GM12878 (cell line): ENCODE measurements at regions not wholly inside any gene's neighbourhood (a gene's known extent, or its start where the extent isn't known, plus 50 kb on each side); places are given as distances from the start of the nearest gene placed in this dataset.

ENCODE experiments used
- ATAC-seq: fragments of 200-7000 bp; cut with Tn5 transposase; 3 replicates; pipeline ENCODE4 v1.9.1; 2020; ENCODE audit warnings: mild to moderate bottlenecking, moderate library complexity
- BruUV-seq: library from RNA; stranded (reverse); fragments of 400-500 nt; replicated peaks from 2 replicates; lab custom pipeline; 2021; lab: Mats Ljungman, UMichigan
- CTCF ChIA-PET: fragments of 300-600 bp; sonication (Branson Sonifier 250); formaldehyde crosslinking; extraction: SDS; loops from one replicate; lab custom pipeline; 2021; ENCODE audit warnings: inconsistent platforms; lab: Yijun Ruan, JAX
- POLR2A ChIA-PET: fragments of 350-600 bp; formaldehyde crosslinking; extraction: SDS; loops from one replicate; lab custom pipeline; 2021; ENCODE audit warnings: inconsistent platforms; lab: Charles Lee
- RAD21 ChIA-PET: fragments of 300-600 bp; sonication (Branson Sonifier 250); formaldehyde crosslinking; loops from one replicate; lab custom pipeline; 2023; ENCODE audit warnings: antibody characterized with exemption; ENCODE audit not compliant: unreplicated experiment; lab: Charles Lee
- SMC1A ChIA-PET: fragments of 300-600 bp; sonication (Branson Sonifier 250); formaldehyde crosslinking; loops from one replicate; lab custom pipeline; 2023; ENCODE audit not compliant: unreplicated experiment, uncharacterized antibody; lab: Charles Lee
- DNase-seq: peaks from one replicate; pipeline ENCODE4 v3.0.0-alpha.2; 2011; ENCODE audit warnings: low read depth, low spot score
- FAIRE-seq: peaks from 3 replicates; lab custom pipeline; 2011; peaks lifted over from hg19 to GRCh38; lab: Jason Lieb, UNC
- H2AFZ ChIP-seq: 2 replicates; pipeline ENCODE4 v1.6.0; 2011; ENCODE audit warnings: low read depth, low read length, control low read depth; ENCODE audit not compliant: control insufficient read depth
- H3K27ac ChIP-seq: 2 replicates; pipeline ENCODE4 v1.5.1; 2011; ENCODE audit warnings: control low read depth; ENCODE audit not compliant: control insufficient read depth, insufficient read depth
- H3K27me3 ChIP-seq, 2 experiments: replicated peaks in 1 of 2; 2 replicates each; pipeline versions ENCODE4 v1.6.0 to v1.6.1; 2011; ENCODE audit warnings: low read length in 1 of 2; ENCODE audit not compliant: control insufficient read depth in 2 of 2, insufficient read depth in 2 of 2
- H3K36me3 ChIP-seq, 2 experiments: 2 replicates each; pipeline ENCODE4 v1.5.1; 2011; ENCODE audit warnings: low read length in 1 of 2; ENCODE audit not compliant: control insufficient read depth in 2 of 2, insufficient read depth in 2 of 2
- H3K4me1 ChIP-seq: 2 replicates; pipeline ENCODE4 v1.6.1; 2011; ENCODE audit warnings: mild to moderate bottlenecking, low read length, moderate library complexity, mixed read lengths; ENCODE audit not compliant: control insufficient read depth, insufficient read depth
- H3K4me2 ChIP-seq: 2 replicates; pipeline ENCODE4 v1.6.0; 2011; ENCODE audit warnings: control low read depth; ENCODE audit not compliant: control insufficient read depth, insufficient read depth
- H3K4me3 ChIP-seq: fragments of 200-600 bp; sonication (generic); 2 replicates; pipeline ENCODE4 v1.5.1; 2016
- H3K79me2 ChIP-seq: 2 replicates; pipeline ENCODE4 v1.6.0; 2011; ENCODE audit warnings: low read length; ENCODE audit not compliant: control insufficient read depth, insufficient read depth
- H3K9ac ChIP-seq: 2 replicates; pipeline ENCODE4 v1.8.0; 2011; ENCODE audit warnings: low read length, control low read depth, mixed read lengths; ENCODE audit not compliant: control insufficient read depth, insufficient read depth
- H3K9me3 ChIP-seq: replicated peaks from 3 replicates; pipeline ENCODE4 v1.5.1; 2011; ENCODE audit warnings: mild to moderate bottlenecking, low read length; ENCODE audit not compliant: control insufficient read depth, insufficient read depth
- H4K20me1 ChIP-seq: 2 replicates; pipeline ENCODE4 v1.6.0; 2011; ENCODE audit not compliant: control insufficient read depth, insufficient read depth
- BACH1 ChIP-seq: fragments of 450-650 bp; IDR thresholded peaks from 2 replicates; pipeline ENCODE4 v1.6.1; 2017; ENCODE audit warnings: mild to moderate bottlenecking, borderline replicate concordance
- E2F8 ChIP-seq: fragments of 450-650 bp; IDR thresholded peaks from 2 replicates; pipeline ENCODE4 v1.6.1; 2018; ENCODE audit warnings: mild to moderate bottlenecking, low read depth, moderate library complexity; ENCODE audit not compliant: partially characterized antibody
- EGR1 ChIP-seq, 2 experiments: IDR thresholded peaks; 1 replicate in 1 of 2; 2 replicates in 1 of 2; pipeline ENCODE4 v1.6.1; 2011 to 2012; ENCODE audit warnings: low read depth in 2 of 2, low read length in 2 of 2, borderline replicate concordance in 1 of 2, mild to moderate bottlenecking in 1 of 2, moderate library complexity in 1 of 2
- KDM1A ChIP-seq: fragments of 200-600 bp; sonication (generic); IDR thresholded peaks from 2 replicates; pipeline ENCODE4 v1.6.1; 2016; ENCODE audit warnings: borderline replicate concordance
- NBN ChIP-seq: fragments of 450-650 bp; IDR thresholded peaks from 2 replicates; pipeline ENCODE4 v1.6.1; 2016
- NFIC ChIP-seq: IDR thresholded peaks from 2 replicates; pipeline ENCODE4 v1.6.1; 2012; ENCODE audit warnings: low read depth, mild to moderate bottlenecking, inconsistent platforms, low read length, moderate library complexity
- PRDM15 ChIP-seq: fragments of 450-650 bp; formaldehyde crosslinking; IDR thresholded peaks from 2 replicates; pipeline ENCODE4 v1.4.0; 2020; ENCODE audit warnings: mild to moderate bottlenecking, moderate library complexity
- RBBP5 ChIP-seq: fragments of 200-600 bp; sonication (generic); conservative IDR thresholded peaks from 2 replicates; pipeline ENCODE4 v1.6.1; 2016
- RELA ChIP-seq: fragments of 450-650 bp; IDR thresholded peaks from 2 replicates; pipeline ENCODE4 v1.8.0; 2014; ENCODE audit warnings: borderline replicate concordance; ENCODE audit not compliant: partially characterized antibody
- RFX5 ChIP-seq: IDR thresholded peaks from 2 replicates; pipeline ENCODE4 v1.6.1; 2011; ENCODE audit warnings: low read depth, low read length, improper control_type of control experiment
- SRF ChIP-seq, 2 experiments: IDR thresholded peaks; 2 replicates each; pipeline ENCODE4 v1.6.1; 2011; ENCODE audit warnings: low read depth in 2 of 2, low read length in 2 of 2, mild to moderate bottlenecking in 1 of 2, moderate library complexity in 1 of 2
- YBX1 ChIP-seq: fragments of 450-650 bp; IDR thresholded peaks from 2 replicates; pipeline ENCODE4 v1.6.1; 2016; ENCODE audit warnings: antibody characterized with exemption
- WGBS: methylation state at CpG from one replicate; pipeline ENCODE4 v1.1.6; 2016; ENCODE audit warnings: low lambda C conversion rate; ENCODE audit not compliant: insufficient replicate concordance, insufficient coverage; ENCODE audit errors: missing lambda C conversion rate; 5-methylcytosine and 5-hydroxymethylcytosine counted together
- in situ Hi-C: fragments of 300-500 bp; cut with MboI; formaldehyde crosslinking; loops from 9 replicates; pipeline ENCODE4 v1.14.3; 2018; ENCODE audit warnings: mixed read lengths
- intact Hi-C: fragments of 100-400 bp; cut with micrococcal nuclease; formaldehyde crosslinking; loops from one replicate; pipeline ENCODE4 v1.14.2; 2022; ENCODE audit not compliant: unreplicated experiment
- TF ChIP-seq, protein P1 (sequence below): fragments of 450-650 bp; IDR thresholded peaks from 2 replicates; pipeline ENCODE4 v1.6.1; 2016; ENCODE audit warnings: mild to moderate bottlenecking, moderate library complexity, borderline replicate concordance
- TF ChIP-seq, protein P2 (sequence below): IDR thresholded peaks from 2 replicates; pipeline ENCODE4 v1.6.1; 2011; ENCODE audit warnings: low read depth, low read length, improper control_type of control experiment, borderline replicate concordance

- DNase-seq (no peak), FAIRE-seq (no peak), ATAC-seq (no peak)
- POLR2A ChIA-PET: no interaction called here
- CTCF ChIA-PET: interaction anchor here (0.6 to 1.4 kb wide), 3 partner anchors 8 to 1153 kb away, joined by 3 read pairs; no protein-coding TSS in a partner anchor
- 22% methylated on average over 5 of the region's 5 CpGs for WGBS
- H3K27ac ChIP-seq: no peak overlapping the region
- H4K20me1 ChIP-seq: no peaks in the 10 kb centered on the region
- H3K79me2 ChIP-seq: no peaks in the 10 kb centered on the region
- no peak overlapping the region for H3K9ac ChIP-seq
- H2AFZ ChIP-seq: no peak overlapping the region
- BruUV-seq: no TSS peak
- intact Hi-C loops: no loop called here
- H3K4me3 ChIP-seq: no peak overlapping the region
- no peak overlapping the region for H3K4me2 ChIP-seq
- H3K4me1 ChIP-seq: no peaks in the 10 kb centered on the region
- in situ Hi-C loops: no loop called here
- RAD21 ChIA-PET: no interaction called here
- SMC1A ChIA-PET: interaction anchor here (1.1 kb wide), 1 partner anchor 25 kb away, joined by 4 read pairs; no protein-coding TSS in a partner anchor
- H3K36me3 ChIP-seq: no peaks in the 10 kb centered on the region
- H3K9me3 ChIP-seq: no peaks in the 10 kb centered on the region
- H3K27me3 ChIP-seq: no peaks in the 10 kb centered on the region
- TF ChIP-seq YBX1 (no peak), SRF (IDR thresholded peaks at IDR 0.05; ENCODE audit: low read depth in 2 of 2, low read length in 2 of 2) (no peak), RFX5 (no peak), KDM1A (no peak), EGR1 (IDR thresholded peaks at IDR 0.05; ENCODE audit: borderline replicate concordance in 1 of 2, low read depth in 2 of 2, low read length in 2 of 2) (no peak), NBN (no peak), E2F8 (no peak), BACH1 (no peak), NFIC (no peak), PRDM15 (CRISPR knock-in tag) (no peak), RBBP5 (no peak), RELA (no peak)
- TF ChIP-seq, protein P1, sequence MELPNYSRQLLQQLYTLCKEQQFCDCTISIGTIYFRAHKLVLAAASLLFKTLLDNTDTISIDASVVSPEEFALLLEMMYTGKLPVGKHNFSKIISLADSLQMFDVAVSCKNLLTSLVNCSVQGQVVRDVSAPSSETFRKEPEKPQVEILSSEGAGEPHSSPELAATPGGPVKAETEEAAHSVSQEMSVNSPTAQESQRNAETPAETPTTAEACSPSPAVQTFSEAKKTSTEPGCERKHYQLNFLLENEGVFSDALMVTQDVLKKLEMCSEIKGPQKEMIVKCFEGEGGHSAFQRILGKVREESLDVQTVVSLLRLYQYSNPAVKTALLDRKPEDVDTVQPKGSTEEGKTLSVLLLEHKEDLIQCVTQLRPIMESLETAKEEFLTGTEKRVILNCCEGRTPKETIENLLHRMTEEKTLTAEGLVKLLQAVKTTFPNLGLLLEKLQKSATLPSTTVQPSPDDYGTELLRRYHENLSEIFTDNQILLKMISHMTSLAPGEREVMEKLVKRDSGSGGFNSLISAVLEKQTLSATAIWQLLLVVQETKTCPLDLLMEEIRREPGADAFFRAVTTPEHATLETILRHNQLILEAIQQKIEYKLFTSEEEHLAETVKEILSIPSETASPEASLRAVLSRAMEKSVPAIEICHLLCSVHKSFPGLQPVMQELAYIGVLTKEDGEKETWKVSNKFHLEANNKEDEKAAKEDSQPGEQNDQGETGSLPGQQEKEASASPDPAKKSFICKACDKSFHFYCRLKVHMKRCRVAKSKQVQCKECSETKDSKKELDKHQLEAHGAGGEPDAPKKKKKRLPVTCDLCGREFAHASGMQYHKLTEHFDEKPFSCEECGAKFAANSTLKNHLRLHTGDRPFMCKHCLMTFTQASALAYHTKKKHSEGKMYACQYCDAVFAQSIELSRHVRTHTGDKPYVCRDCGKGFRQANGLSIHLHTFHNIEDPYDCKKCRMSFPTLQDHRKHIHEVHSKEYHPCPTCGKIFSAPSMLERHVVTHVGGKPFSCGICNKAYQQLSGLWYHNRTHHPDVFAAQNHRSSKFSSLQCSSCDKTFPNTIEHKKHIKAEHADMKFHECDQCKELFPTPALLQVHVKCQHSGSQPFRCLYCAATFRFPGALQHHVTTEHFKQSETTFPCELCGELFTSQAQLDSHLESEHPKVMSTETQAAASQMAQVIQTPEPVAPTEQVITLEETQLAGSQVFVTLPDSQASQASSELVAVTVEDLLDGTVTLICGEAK: no peak
- TF ChIP-seq, protein P2, sequence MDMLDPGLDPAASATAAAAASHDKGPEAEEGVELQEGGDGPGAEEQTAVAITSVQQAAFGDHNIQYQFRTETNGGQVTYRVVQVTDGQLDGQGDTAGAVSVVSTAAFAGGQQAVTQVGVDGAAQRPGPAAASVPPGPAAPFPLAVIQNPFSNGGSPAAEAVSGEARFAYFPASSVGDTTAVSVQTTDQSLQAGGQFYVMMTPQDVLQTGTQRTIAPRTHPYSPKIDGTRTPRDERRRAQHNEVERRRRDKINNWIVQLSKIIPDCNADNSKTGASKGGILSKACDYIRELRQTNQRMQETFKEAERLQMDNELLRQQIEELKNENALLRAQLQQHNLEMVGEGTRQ: no peak
These were observed 98.9 kb upstream of the IGSF10 start for GRCh38 chr3:151559736-151560135.
